SK-N-SH (cell line): ENCODE measurements at regions not wholly inside any gene's neighbourhood (a gene's known extent, or its start where the extent isn't known, plus 50 kb on each side); places are given as distances from the start of the nearest gene placed in this dataset.

Experiments used
- CTCF ChIA-PET: fragments of 300-600, 350-600 bp; formaldehyde crosslinking; extraction: SDS; loops from one replicate; lab custom pipeline; 2021; lab: Yijun Ruan, JAX
- POLR2A ChIA-PET: fragments of 350-600 bp; sonication (Branson Sonifier 250); formaldehyde crosslinking; extraction: SDS; loops from one replicate; lab custom pipeline; 2020; ENCODE audit warnings: antibody characterized with exemption, inconsistent platforms; lab: Yijun Ruan, JAX
- DNase-seq: peaks from one replicate; pipeline ENCODE4 v3.0.0; 2012
- H2AFZ ChIP-seq: fragments of 200-600 bp; sonication (generic); 2 replicates; pipeline ENCODE4 v1.8.1; 2016; ENCODE audit warnings: antibody characterized with exemption, mild to moderate bottlenecking, low read depth
- H3F3A ChIP-seq: fragments of 200-600 bp; sonication (generic); replicated peaks from 2 replicates; pipeline ENCODE3; 2016; ENCODE audit warnings: antibody characterized with exemption, mild to moderate bottlenecking; ENCODE audit not compliant: insufficient read depth
- H3K27ac ChIP-seq, 2 experiments: fragments of 200-500 bp in 1 of 2; fragments of 200-600 bp in 1 of 2; sonication (Bioruptor generic) in 1 of 2; sonication (generic), shearing (Covaris generic) in 1 of 2; 2 replicates each; pipeline versions ENCODE4 v1.5.1 to v1.6.1; 2014 to 2016; ENCODE audit warnings: low read depth in 2 of 2, inconsistent platforms in 1 of 2, low read length in 1 of 2, mild to moderate bottlenecking in 1 of 2, mixed read lengths in 1 of 2
- H3K27me3 ChIP-seq: fragments of 200-600 bp; sonication (generic), shearing (Covaris generic); 2 replicates; pipeline ENCODE4 v1.6.1; 2016; ENCODE audit warnings: mixed run types; ENCODE audit not compliant: insufficient read depth
- H3K36me3 ChIP-seq, 2 experiments: fragments of 200-500 bp in 1 of 2; fragments of 200-600 bp in 1 of 2; sonication (Bioruptor generic) in 1 of 2; sonication (generic) in 1 of 2; replicated peaks in 1 of 2; 2 replicates each; pipeline versions ENCODE3 to v1.5.1; 2014 to 2016; ENCODE audit warnings: low read length in 1 of 2, mild to moderate bottlenecking in 1 of 2; ENCODE audit not compliant: insufficient read depth in 2 of 2, control insufficient read depth in 1 of 2
- H3K4me1 ChIP-seq, 2 experiments: fragments of 200-500 bp in 1 of 2; fragments of 200-600 bp in 1 of 2; sonication (Bioruptor generic) in 1 of 2; sonication (generic), shearing (Covaris generic) in 1 of 2; 2 replicates each; pipeline versions ENCODE4 v1.5.1 to v1.6.1; 2014 to 2016; ENCODE audit warnings: low read depth in 1 of 2, low read length in 1 of 2, mixed run types in 1 of 2; ENCODE audit not compliant: insufficient read depth in 2 of 2, control insufficient read depth in 1 of 2
- H3K4me2 ChIP-seq: fragments of 200-600 bp; sonication (generic), shearing (Covaris generic); 2 replicates; pipeline ENCODE4 v1.6.1; 2017; ENCODE audit warnings: mixed run types
- H3K4me3 ChIP-seq, 2 experiments: fragments of 200-500 bp in 1 of 2; fragments of 200-600 bp in 1 of 2; sonication (Bioruptor generic) in 1 of 2; sonication (generic), shearing (Covaris generic) in 1 of 2; 2 replicates each; pipeline versions ENCODE4 v1.5.1 to v1.8.1; 2014 to 2016; ENCODE audit warnings: low read depth in 2 of 2, inconsistent platforms in 1 of 2, low read length in 1 of 2, mild to moderate bottlenecking in 1 of 2, mixed read lengths in 1 of 2, moderate library complexity in 1 of 2
- H3K79me2 ChIP-seq: fragments of 200-600 bp; sonication (generic); 2 replicates; pipeline ENCODE4 v1.8.1; 2017; ENCODE audit warnings: mild to moderate bottlenecking; ENCODE audit not compliant: insufficient read depth
- H3K9ac ChIP-seq: fragments of 200-600 bp; sonication (generic); 2 replicates; pipeline ENCODE4 v1.6.1; 2017; ENCODE audit warnings: mixed run types
- H3K9me2 ChIP-seq: fragments of 200-600 bp; sonication (generic); 2 replicates; pipeline ENCODE4 v1.6.1; 2017; ENCODE audit warnings: mixed run types
- H3K9me3 ChIP-seq: fragments of 200-600 bp; sonication (generic); 2 replicates; pipeline ENCODE4 v1.6.1; 2017; ENCODE audit warnings: mixed run types, mild to moderate bottlenecking, moderate library complexity
- H4K20me1 ChIP-seq: fragments of 200-600 bp; sonication (generic); 2 replicates; pipeline ENCODE4 v1.6.1; 2017; ENCODE audit warnings: mild to moderate bottlenecking, mixed run types; ENCODE audit not compliant: insufficient read depth
- CTCF ChIP-seq: fragments of 200-600 bp; sonication (generic); IDR thresholded peaks from 2 replicates; pipeline ENCODE4 v1.6.1; 2017; ENCODE audit warnings: antibody characterized with exemption, mild to moderate bottlenecking, moderate library complexity
- JUND ChIP-seq: IDR thresholded peaks from 2 replicates; pipeline ENCODE4 v1.4.0; 2012
- POLR2AphosphoS5 ChIP-seq: IDR thresholded peaks from 2 replicates; pipeline ENCODE4 v1.6.1; 2012; ENCODE audit warnings: low read depth, low read length
- REST ChIP-seq: IDR thresholded peaks from 2 replicates; pipeline ENCODE4 v1.6.1; 2012; ENCODE audit warnings: mild to moderate bottlenecking, low read depth, low read length, moderate library complexity
- RXRA ChIP-seq: IDR thresholded peaks from 2 replicates; pipeline ENCODE4 v1.4.0; 2012; ENCODE audit warnings: low read depth, mild to moderate bottlenecking, borderline replicate concordance
- SIN3A ChIP-seq: IDR thresholded peaks from 2 replicates; pipeline ENCODE4 v1.6.1; 2012; ENCODE audit warnings: low read depth, mild to moderate bottlenecking, low read length, moderate library complexity, borderline replicate concordance
- TAF1 ChIP-seq: IDR thresholded peaks from 2 replicates; pipeline ENCODE4 v1.6.1; 2012; ENCODE audit warnings: low read depth, mild to moderate bottlenecking, low read length, moderate library complexity, borderline replicate concordance
- YY1 ChIP-seq: IDR thresholded peaks from 2 replicates; pipeline ENCODE4 v1.4.0; 2012; ENCODE audit warnings: low read depth, mild to moderate bottlenecking
- WGBS: methylation state at CpG from one replicate; pipeline ENCODE4 v1.1.6; 2017; ENCODE audit warnings: low lambda C conversion rate; 5-methylcytosine and 5-hydroxymethylcytosine counted together
- TF ChIP-seq, protein P1 (sequence below): IDR thresholded peaks from 2 replicates; pipeline ENCODE4; 2012
- TF ChIP-seq, protein P2 (sequence below): fragments of 150-350 bp; IDR thresholded peaks from 2 replicates; pipeline ENCODE4 v1.6.1; 2016; ENCODE audit warnings: mild to moderate bottlenecking, low read depth, low read length

DNA sequence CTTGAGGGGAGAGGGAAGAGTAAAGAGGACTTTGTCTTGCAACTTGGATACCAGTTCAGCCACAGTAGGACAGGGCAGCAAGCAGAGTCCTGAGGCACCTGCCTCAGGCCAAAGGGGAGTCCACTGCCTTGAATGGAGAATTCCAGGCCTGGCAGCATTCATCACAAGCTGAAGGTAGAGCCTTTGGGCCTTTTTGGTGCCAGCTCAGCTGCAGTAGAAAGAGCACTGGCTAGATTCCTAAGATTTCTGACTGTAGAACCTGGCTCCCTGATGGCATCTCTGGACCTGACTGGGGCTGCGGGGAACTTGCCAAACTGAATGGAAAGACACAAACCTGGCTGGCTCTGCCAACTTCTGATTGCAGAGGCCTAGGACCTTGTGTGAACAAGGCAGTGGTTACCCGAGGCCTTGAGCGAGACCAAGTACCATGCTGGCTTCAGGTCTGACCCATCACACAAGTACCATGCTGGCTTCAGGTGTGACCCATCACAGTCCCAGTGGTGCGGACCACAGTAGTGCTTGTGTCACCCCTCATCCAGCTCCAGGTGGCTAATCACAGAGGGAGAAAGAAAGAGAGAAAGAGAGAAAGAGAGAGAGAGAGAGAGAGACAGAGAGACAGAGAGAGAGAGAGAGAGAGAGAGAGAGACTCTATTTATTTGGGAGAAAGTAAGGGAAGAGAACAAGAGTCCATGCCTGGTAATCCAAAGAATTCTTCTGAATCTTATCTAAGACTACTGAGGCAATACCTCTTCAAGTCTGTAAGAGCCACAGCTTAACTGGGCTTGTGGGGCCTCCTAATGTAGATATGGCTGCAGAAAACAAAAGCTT, 137.6 kb upstream of the SPIN4 start:
- 0 out of 2 replicates have a peak, but pooled peaks cover 3% of the 10 kb centered on the region for H3K9me2 ChIP-seq
- H3K9me3 ChIP-seq, result no peaks in the 10 kb centered on the region; the same call in 1 of the 2 replicates
- no peak overlapping the region for H3K27ac ChIP-seq
- TF ChIP-seq TAF1 (no peak), POLR2AphosphoS5 (no peak), JUND (no peak), SIN3A (no peak), CTCF (no peak), RXRA (no peak), REST (no peak), YY1 (no peak)
- TF ChIP-seq, protein P1, sequence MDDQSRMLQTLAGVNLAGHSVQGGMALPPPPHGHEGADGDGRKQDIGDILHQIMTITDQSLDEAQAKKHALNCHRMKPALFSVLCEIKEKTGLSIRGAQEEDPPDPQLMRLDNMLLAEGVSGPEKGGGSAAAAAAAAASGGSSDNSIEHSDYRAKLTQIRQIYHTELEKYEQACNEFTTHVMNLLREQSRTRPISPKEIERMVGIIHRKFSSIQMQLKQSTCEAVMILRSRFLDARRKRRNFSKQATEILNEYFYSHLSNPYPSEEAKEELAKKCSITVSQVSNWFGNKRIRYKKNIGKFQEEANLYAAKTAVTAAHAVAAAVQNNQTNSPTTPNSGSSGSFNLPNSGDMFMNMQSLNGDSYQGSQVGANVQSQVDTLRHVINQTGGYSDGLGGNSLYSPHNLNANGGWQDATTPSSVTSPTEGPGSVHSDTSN, result no peak
- TF ChIP-seq, protein P2, sequence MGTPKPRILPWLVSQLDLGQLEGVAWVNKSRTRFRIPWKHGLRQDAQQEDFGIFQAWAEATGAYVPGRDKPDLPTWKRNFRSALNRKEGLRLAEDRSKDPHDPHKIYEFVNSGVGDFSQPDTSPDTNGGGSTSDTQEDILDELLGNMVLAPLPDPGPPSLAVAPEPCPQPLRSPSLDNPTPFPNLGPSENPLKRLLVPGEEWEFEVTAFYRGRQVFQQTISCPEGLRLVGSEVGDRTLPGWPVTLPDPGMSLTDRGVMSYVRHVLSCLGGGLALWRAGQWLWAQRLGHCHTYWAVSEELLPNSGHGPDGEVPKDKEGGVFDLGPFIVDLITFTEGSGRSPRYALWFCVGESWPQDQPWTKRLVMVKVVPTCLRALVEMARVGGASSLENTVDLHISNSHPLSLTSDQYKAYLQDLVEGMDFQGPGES, result no peak
- no peak overlapping the region for H3K4me3 ChIP-seq
- H3K27me3 ChIP-seq, result no peaks in the 10 kb centered on the region
- 65% methylated on average over 4 of the region's 4 CpGs for WGBS
- ChIA-PET CTCF (no interaction called here), POLR2A (no interaction called here)
- no peaks in the 10 kb centered on the region for H4K20me1 ChIP-seq
- H3K79me2 ChIP-seq, result no peaks in the 10 kb centered on the region
- H3K4me1 ChIP-seq, result no peaks in the 10 kb centered on the region
- no peak overlapping the region for H3K4me2 ChIP-seq
- no peaks in the 10 kb centered on the region for H3F3A ChIP-seq
- no peaks in the 10 kb centered on the region for H3K36me3 ChIP-seq
- DNase-seq, result no peak
- H2AFZ ChIP-seq, result no peak overlapping the region
- no peak overlapping the region for H3K9ac ChIP-seq
